Mesenchymal stem cell (in vitro differentiated cells and primary cell): ENCODE measurements at regions not wholly inside any gene's neighbourhood (a gene's known extent, or its start where the extent isn't known, plus 50 kb on each side); places are given as distances from the start of the nearest gene placed in this dataset.

Experiments
- DNase-seq: peaks from one replicate; pipeline ENCODE4 v3.0.0-alpha.2; 2013
- H2AFZ ChIP-seq: one replicate; pipeline ENCODE4 v1.6.1; 2013; ENCODE audit warnings: low read depth, mild to moderate bottlenecking, control low read depth, inconsistent platforms, low read length, moderate library complexity
- H2AK5ac ChIP-seq: 2 replicates; pipeline ENCODE4 v1.6.1; 2013; ENCODE audit warnings: low read length, moderate library complexity, mild to moderate bottlenecking, inconsistent platforms; ENCODE audit not compliant: severe bottlenecking
- H2BK120ac ChIP-seq: one replicate; pipeline ENCODE4 v1.6.1; 2013; ENCODE audit warnings: low read depth, mild to moderate bottlenecking, inconsistent platforms, low read length, moderate library complexity
- H2BK12ac ChIP-seq, 2 experiments: one replicate each; pipeline ENCODE4 v1.6.1; 2013; ENCODE audit warnings: inconsistent platforms in 2 of 2, low read length in 2 of 2, mild to moderate bottlenecking in 2 of 2, moderate library complexity in 2 of 2, control low read depth in 1 of 2
- H2BK15ac ChIP-seq: one replicate; pipeline ENCODE4 v1.6.1; 2013; ENCODE audit warnings: mild to moderate bottlenecking, low read depth, inconsistent platforms; ENCODE audit not compliant: poor library complexity, severe bottlenecking
- H2BK5ac ChIP-seq: 2 replicates; pipeline ENCODE4 v1.6.1; 2013; ENCODE audit warnings: low read depth, mild to moderate bottlenecking, low read length, control low read depth, inconsistent platforms; ENCODE audit not compliant: poor library complexity, severe bottlenecking
- H3K14ac ChIP-seq, 2 experiments: one replicate each; pipeline ENCODE4 v1.6.1; 2013; ENCODE audit warnings: inconsistent platforms in 2 of 2, low read length in 2 of 2, control low read depth in 1 of 2, mild to moderate bottlenecking in 1 of 2, moderate library complexity in 1 of 2
- H3K18ac ChIP-seq, 2 experiments: one replicate each; pipeline ENCODE4 v1.6.1; 2013; ENCODE audit warnings: inconsistent platforms in 2 of 2, low read length in 2 of 2, control low read depth in 1 of 2, low read depth in 1 of 2, mild to moderate bottlenecking in 1 of 2
- H3K23ac ChIP-seq, 2 experiments: one replicate each; pipeline ENCODE4 v1.6.1; 2013; ENCODE audit warnings: inconsistent platforms in 2 of 2, low read length in 2 of 2, mild to moderate bottlenecking in 2 of 2, moderate library complexity in 2 of 2, control low read depth in 1 of 2
- H3K27ac ChIP-seq: 2 replicates; pipeline ENCODE4 v1.5.1; 2013; ENCODE audit warnings: mild to moderate bottlenecking, moderate library complexity, low read length, control low read depth, inconsistent platforms; ENCODE audit not compliant: poor library complexity, severe bottlenecking
- H3K27me3 ChIP-seq, 2 experiments: 2 replicates each; pipeline versions ENCODE4 v1.6.1 to v1.7.0; 2013; ENCODE audit warnings: low read length in 2 of 2, mild to moderate bottlenecking in 2 of 2, moderate library complexity in 2 of 2, control low read depth in 1 of 2, inconsistent platforms in 1 of 2; ENCODE audit not compliant: control insufficient read depth in 1 of 2, insufficient read depth in 1 of 2
- H3K36me3 ChIP-seq, 2 experiments: 2 replicates each; pipeline versions ENCODE4 v1.6.1 to v1.7.0; 2013; ENCODE audit warnings: low read length in 2 of 2, control low read depth in 1 of 2, inconsistent platforms in 1 of 2, low read depth in 1 of 2, mild to moderate bottlenecking in 1 of 2; ENCODE audit not compliant: insufficient read depth in 2 of 2, control insufficient read depth in 1 of 2
- H3K4ac ChIP-seq, 2 experiments: one replicate each; pipeline ENCODE4 v1.6.1; 2013; ENCODE audit warnings: inconsistent platforms in 2 of 2, low read length in 2 of 2, mild to moderate bottlenecking in 2 of 2, moderate library complexity in 2 of 2, control low read depth in 1 of 2, low read depth in 1 of 2
- H3K4me1 ChIP-seq: 2 replicates; pipeline ENCODE4 v1.6.1; 2013; ENCODE audit warnings: low read depth, low read length, control low read depth; ENCODE audit not compliant: control insufficient read depth, insufficient read depth
- H3K4me2 ChIP-seq: 2 replicates; pipeline ENCODE4 v1.6.1; 2013; ENCODE audit warnings: low read length, mild to moderate bottlenecking, inconsistent platforms; ENCODE audit not compliant: poor library complexity, severe bottlenecking
- H3K4me3 ChIP-seq, 2 experiments: 2 replicates each; pipeline versions ENCODE4 v1.5.1 to v1.7.0; 2013; ENCODE audit warnings: low read length in 2 of 2, mild to moderate bottlenecking in 2 of 2, control low read depth in 1 of 2, low read depth in 1 of 2; ENCODE audit not compliant: insufficient read depth in 1 of 2
- H3K79me1 ChIP-seq: replicated peaks from 2 replicates; pipeline ENCODE4 v1.6.1; 2013; ENCODE audit warnings: mild to moderate bottlenecking, control low read depth, low read length, inconsistent platforms; ENCODE audit not compliant: poor library complexity, severe bottlenecking
- H3K9ac ChIP-seq: 2 replicates; pipeline ENCODE4 v1.7.0; 2013; ENCODE audit warnings: mild to moderate bottlenecking, low read length, moderate library complexity
- H3K9me3 ChIP-seq: 2 replicates; pipeline ENCODE4 v1.7.0; 2013; ENCODE audit warnings: mild to moderate bottlenecking, low read length; ENCODE audit not compliant: control insufficient read depth
- H4K8ac ChIP-seq: one replicate; pipeline ENCODE4 v1.6.1; 2013; ENCODE audit warnings: inconsistent platforms, mild to moderate bottlenecking, low read length, moderate library complexity
- H4K91ac ChIP-seq: one replicate; pipeline ENCODE4 v1.6.1; 2013; ENCODE audit warnings: mild to moderate bottlenecking, low read length, inconsistent platforms
- WGBS: methylation state at CpG from one replicate; pipeline ENCODE4 v1.1.7; 2013; ENCODE audit warnings: mixed read lengths; 5-methylcytosine and 5-hydroxymethylcytosine counted together

DNA sequence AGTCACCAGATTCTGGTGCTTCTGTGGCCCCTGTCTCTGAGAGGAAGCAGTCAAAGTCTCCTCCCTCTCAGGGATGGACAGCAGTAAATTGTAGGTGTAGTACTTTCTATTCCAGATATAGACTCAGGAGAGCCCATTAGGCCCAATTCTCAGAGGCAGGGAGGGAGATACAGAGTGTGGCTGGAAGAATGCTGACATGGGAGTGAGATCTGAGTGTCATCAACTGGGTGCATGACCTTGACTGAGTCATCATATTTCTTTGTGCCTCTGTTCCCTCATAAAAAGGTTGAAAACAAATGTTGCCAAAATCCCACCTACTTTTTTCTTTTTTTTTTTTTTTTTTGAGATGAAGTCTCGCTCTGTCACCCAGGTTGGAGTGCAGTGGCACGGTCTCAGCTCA is 506.1 kb downstream of the BCL11A start:
- Histone ChIP-seq H3K9me3 (peaks cover 2% of the 10 kb centered on the region), H3K36me3 (no peaks in the 10 kb centered on the region), H3K79me1 (no peaks in the 10 kb centered on the region), H3K23ac (no peak overlapping the region), H3K4me2 (no peak overlapping the region), H3K27ac (no peak overlapping the region), H3K4me1 (no peaks in the 10 kb centered on the region), H3K9ac (no peak overlapping the region), H3K14ac (no peak overlapping the region), H4K8ac (no peak overlapping the region), H3K4ac (no peak overlapping the region), H3K18ac (no peak overlapping the region), H2BK5ac (no peak overlapping the region), H3K4me3 (no peak overlapping the region), H2BK120ac (no peak overlapping the region), H2AK5ac (no peak overlapping the region), H2BK12ac (no peak overlapping the region), H2BK15ac (no peak overlapping the region), H4K91ac (no peak overlapping the region), H2AFZ (no peak overlapping the region), H3K27me3 (no peaks in the 10 kb centered on the region)
- no peak for DNase-seq
- 53% methylated on average over 2 of the region's 2 CpGs for WGBS

DNA sequence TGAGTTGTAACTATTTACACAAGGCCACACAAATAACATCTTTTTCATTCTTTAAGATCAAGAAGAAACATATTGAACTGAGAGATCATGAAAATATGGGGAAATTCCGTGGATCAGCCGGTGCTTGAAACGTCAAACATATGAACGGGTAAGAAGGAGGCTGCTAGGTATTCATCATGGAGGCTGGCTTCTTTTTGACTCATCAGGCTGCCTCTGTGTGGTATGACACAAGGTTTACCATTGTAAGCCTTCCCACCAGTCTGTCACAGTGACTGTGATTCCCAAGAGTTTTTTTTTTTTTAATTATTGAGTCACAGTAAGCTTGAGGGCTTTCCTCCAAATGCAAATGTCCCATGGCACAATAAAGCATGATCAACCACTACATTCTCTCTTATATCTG is 506.9 kb downstream of the BCL11A start:
- Histone ChIP-seq H4K91ac (no peak overlapping the region), H2BK120ac (no peak overlapping the region), H3K79me1 (no peaks in the 10 kb centered on the region), H3K27ac (no peak overlapping the region), H3K4ac (no peak overlapping the region), H3K4me3 (no peak overlapping the region), H3K4me1 (no peaks in the 10 kb centered on the region), H2BK15ac (no peak overlapping the region), H3K18ac (no peak overlapping the region), H3K27me3 (no peaks in the 10 kb centered on the region), H3K14ac (no peak overlapping the region), H2AK5ac (no peak overlapping the region), H3K36me3 (no peaks in the 10 kb centered on the region), H2BK12ac (no peak overlapping the region), H4K8ac (no peak overlapping the region), H3K23ac (no peak overlapping the region), H2BK5ac (no peak overlapping the region), H2AFZ (no peak overlapping the region), H3K4me2 (no peak overlapping the region), H3K9me3 (peaks cover 2% of the 10 kb centered on the region), H3K9ac (no peak overlapping the region)
- DNase-seq: no peak
- 86% methylated on average over 4 of the region's 4 CpGs for WGBS

DNA sequence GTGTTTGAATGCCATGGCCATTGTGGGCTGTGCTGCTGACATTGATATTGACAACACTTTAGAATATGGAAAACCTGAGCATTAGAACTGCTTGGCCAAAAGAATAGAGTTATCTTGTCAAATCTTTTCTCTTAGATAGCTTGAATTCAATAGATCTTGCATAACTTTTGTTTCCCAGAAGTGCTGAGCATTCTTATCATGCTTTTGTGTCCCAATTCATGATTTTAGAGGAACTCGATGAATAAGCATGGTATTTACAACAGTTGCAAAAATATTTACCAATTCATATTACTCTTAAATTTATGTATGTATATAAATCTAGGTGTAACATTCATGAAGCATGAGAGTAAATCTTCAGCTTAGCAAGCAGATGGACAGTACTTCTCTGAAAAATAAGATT is 508.0 kb downstream of the BCL11A start:
- Histone ChIP-seq H2BK5ac (no peak overlapping the region), H4K8ac (no peak overlapping the region), H3K4ac (no peak overlapping the region), H2AFZ (no peak overlapping the region), H2BK12ac (no peak overlapping the region), H3K9ac (no peak overlapping the region), H3K14ac (no peak overlapping the region), H4K91ac (no peak overlapping the region), H3K36me3 (no peaks in the 10 kb centered on the region), H3K27ac (no peak overlapping the region), H3K79me1 (no peaks in the 10 kb centered on the region), H3K4me3 (no peak overlapping the region), H2BK120ac (no peak overlapping the region), H3K27me3 (no peaks in the 10 kb centered on the region), H3K18ac (no peak overlapping the region), H2AK5ac (no peak overlapping the region), H2BK15ac (no peak overlapping the region), H3K4me1 (no peaks in the 10 kb centered on the region), H3K23ac (no peak overlapping the region), H3K4me2 (no peak overlapping the region), H3K9me3 (peaks cover 2% of the 10 kb centered on the region)
- WGBS: no CpG with 5 or more reads among the region's 1 CpG
- DNase-seq: no peak

DNA sequence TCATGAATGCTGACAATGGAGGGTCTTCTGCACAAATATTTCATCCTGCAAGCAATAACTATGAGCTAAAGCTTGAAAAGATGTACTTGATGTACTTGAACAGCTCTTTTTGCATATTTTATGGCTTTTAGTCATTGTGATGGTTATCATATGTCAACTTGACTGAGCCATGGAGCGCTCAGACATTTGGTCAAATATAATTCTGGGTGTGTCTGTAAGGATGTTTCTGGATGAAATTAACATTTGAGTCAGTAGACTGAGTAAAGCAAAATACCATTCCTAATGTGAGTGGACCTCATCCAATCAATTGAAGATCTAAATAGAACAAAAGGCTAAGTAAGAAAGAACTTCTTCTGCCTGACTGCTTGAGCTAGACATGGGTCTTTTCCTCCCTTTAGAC is 509.0 kb downstream of the BCL11A start:
- H2BK12ac ChIP-seq: no peak overlapping the region
- H3K18ac ChIP-seq: no peak overlapping the region
- no peak overlapping the region for H2BK5ac ChIP-seq
- H3K36me3 ChIP-seq: no peaks in the 10 kb centered on the region
- H3K9ac ChIP-seq: no peak overlapping the region
- no peak overlapping the region for H2AK5ac ChIP-seq
- no peak overlapping the region for H4K91ac ChIP-seq
- no peaks in the 10 kb centered on the region for H3K79me1 ChIP-seq
- no peak overlapping the region for H4K8ac ChIP-seq
- H3K23ac ChIP-seq: no peak overlapping the region
- no peak for DNase-seq
- no peak overlapping the region for H3K4me2 ChIP-seq
- no peak overlapping the region for H3K4ac ChIP-seq
- no peak overlapping the region for H3K14ac ChIP-seq
- no peak overlapping the region for H2AFZ ChIP-seq
- WGBS: 78% methylated on average over 1 of the region's 1 CpG
- H2BK15ac ChIP-seq: no peak overlapping the region
- H3K4me3 ChIP-seq: no peak overlapping the region
- H2BK120ac ChIP-seq: no peak overlapping the region
- no peaks in the 10 kb centered on the region for H3K4me1 ChIP-seq
- no peaks in the 10 kb centered on the region for H3K27me3 ChIP-seq
- H3K9me3 ChIP-seq: peaks cover 2% of the 10 kb centered on the region
- no peak overlapping the region for H3K27ac ChIP-seq
